CD4-positive, alpha-beta T cell (primary cell): ENCODE measurements at regions not wholly inside any gene's neighbourhood (a gene's known extent, or its start where the extent isn't known, plus 50 kb on each side); places are given as distances from the start of the nearest gene placed in this dataset.

Experiments used
- ATAC-seq: fragments of 200-7000 bp; cut with Tn5 transposase; one replicate; pipeline ENCODE4 v1.10.0; 2022; ENCODE audit warnings: mild to moderate bottlenecking; ENCODE audit not compliant: poor library complexity
- CTCF ChIA-PET: fragments of 350-600 bp; sonication (Branson Sonifier 250); formaldehyde crosslinking; loops from one replicate; lab custom pipeline; 2021; ENCODE audit warnings: antibody characterized with exemption, inconsistent platforms; lab: Charles Lee
- POLR2A ChIA-PET: fragments of 350-600 bp; sonication (Branson Sonifier 250); formaldehyde crosslinking; loops from one replicate; lab custom pipeline; 2021; ENCODE audit warnings: antibody characterized with exemption, inconsistent platforms; lab: Charles Lee
- DNase-seq, 14 experiments: peaks; one replicate each; pipeline ENCODE4 v3.0.0-alpha.2; 2013 to 2020; ENCODE audit warnings: mixed read lengths in 2 of 14
- H3K27ac ChIP-seq, 2 donors: one replicate each; pipeline versions ENCODE4 v1.5.1 to v1.7.0; 2013; ENCODE audit warnings: low read length in 2 of 2, low read depth in 1 of 2, mild to moderate bottlenecking in 1 of 2
- H3K27me3 ChIP-seq, 2 experiments: 1 replicate in 1 of 2; 2 replicates in 1 of 2; pipeline versions ENCODE4 v1.6.1 to v1.7.0; 2013; ENCODE audit warnings: low read length in 2 of 2, control low read depth in 1 of 2, mild to moderate bottlenecking in 1 of 2, moderate library complexity in 1 of 2; ENCODE audit not compliant: insufficient read depth in 2 of 2, control insufficient read depth in 1 of 2
- H3K36me3 ChIP-seq: one replicate; pipeline ENCODE4 v1.6.1; 2013; ENCODE audit warnings: low read length, control low read depth; ENCODE audit not compliant: insufficient read depth
- H3K4me1 ChIP-seq: one replicate; pipeline ENCODE4 v1.6.1; 2013; ENCODE audit warnings: low read length, control low read depth; ENCODE audit not compliant: insufficient read depth
- H3K4me3 ChIP-seq: one replicate; pipeline ENCODE4 v1.5.1; 2013; ENCODE audit warnings: mild to moderate bottlenecking, low read length, moderate library complexity
- H3K9me3 ChIP-seq, 2 experiments: 1 replicate in 1 of 2; 2 replicates in 1 of 2; pipeline versions ENCODE4 v1.6.1 to v1.7.0; 2013; ENCODE audit warnings: low read length in 2 of 2, mild to moderate bottlenecking in 2 of 2, control low read depth in 1 of 2, moderate library complexity in 1 of 2; ENCODE audit not compliant: control insufficient read depth in 1 of 2, insufficient read depth in 1 of 2
- H3K27ac Mint-ChIP-seq: one replicate; pipeline ENCODE4 v1.8.0; 2020; ENCODE audit warnings: mixed read lengths
- H3K27me3 Mint-ChIP-seq: one replicate; pipeline ENCODE4 v1.8.0; 2021; ENCODE audit warnings: mixed read lengths
- H3K36me3 Mint-ChIP-seq: one replicate; pipeline ENCODE4 v1.8.0; 2021; ENCODE audit warnings: low read depth, mixed read lengths
- H3K4me1 Mint-ChIP-seq: one replicate; pipeline ENCODE4 v1.8.0; 2021; ENCODE audit warnings: low read depth, mixed read lengths
- H3K4me3 Mint-ChIP-seq: one replicate; pipeline ENCODE4 v1.8.0; 2020; ENCODE audit warnings: mild to moderate bottlenecking, mixed read lengths
- H3K9me3 Mint-ChIP-seq: one replicate; pipeline ENCODE4 v1.8.0; 2020; ENCODE audit warnings: mixed read lengths
- intact Hi-C, 2 experiments: fragments of 100-400 bp; cut with DNase I in 1 of 2; cut with micrococcal nuclease in 1 of 2; formaldehyde crosslinking; loops; one replicate each; pipeline versions ENCODE4 v1.15.1 to v1.9.0; 2023 to 2025; cut with DNase I, micrococcal nuclease
- TF ChIP-seq, protein P1 (sequence below): fragments of 200-600 bp; IDR thresholded peaks from one replicate; pipeline ENCODE4 v1.8.0; 2022; ENCODE audit warnings: antibody characterized with exemption, mild to moderate bottlenecking

GRCh38 chr5:2656206-2656605, 95.3 kb downstream of the IRX2 start:
- Histone ChIP-seq H3K4me3 (no peak overlapping the region), H3K36me3 (no peaks in the 10 kb centered on the region), H3K27ac (no peak overlapping the region), H3K27me3 (no peaks in the 10 kb centered on the region), H3K4me1 (no peaks in the 10 kb centered on the region), H3K9me3 (peaks cover 0 to 25% of the 10 kb centered on the region in 2 experiments)
- Mint-ChIP-seq H3K4me3 (no peak overlapping the region), H3K9me3 (no peaks in the 10 kb centered on the region), H3K27me3 (peaks cover 11% of the 10 kb centered on the region), H3K4me1 (no peaks in the 10 kb centered on the region), H3K36me3 (no peaks in the 10 kb centered on the region), H3K27ac (no peak overlapping the region)
- TF ChIP-seq, protein P1, sequence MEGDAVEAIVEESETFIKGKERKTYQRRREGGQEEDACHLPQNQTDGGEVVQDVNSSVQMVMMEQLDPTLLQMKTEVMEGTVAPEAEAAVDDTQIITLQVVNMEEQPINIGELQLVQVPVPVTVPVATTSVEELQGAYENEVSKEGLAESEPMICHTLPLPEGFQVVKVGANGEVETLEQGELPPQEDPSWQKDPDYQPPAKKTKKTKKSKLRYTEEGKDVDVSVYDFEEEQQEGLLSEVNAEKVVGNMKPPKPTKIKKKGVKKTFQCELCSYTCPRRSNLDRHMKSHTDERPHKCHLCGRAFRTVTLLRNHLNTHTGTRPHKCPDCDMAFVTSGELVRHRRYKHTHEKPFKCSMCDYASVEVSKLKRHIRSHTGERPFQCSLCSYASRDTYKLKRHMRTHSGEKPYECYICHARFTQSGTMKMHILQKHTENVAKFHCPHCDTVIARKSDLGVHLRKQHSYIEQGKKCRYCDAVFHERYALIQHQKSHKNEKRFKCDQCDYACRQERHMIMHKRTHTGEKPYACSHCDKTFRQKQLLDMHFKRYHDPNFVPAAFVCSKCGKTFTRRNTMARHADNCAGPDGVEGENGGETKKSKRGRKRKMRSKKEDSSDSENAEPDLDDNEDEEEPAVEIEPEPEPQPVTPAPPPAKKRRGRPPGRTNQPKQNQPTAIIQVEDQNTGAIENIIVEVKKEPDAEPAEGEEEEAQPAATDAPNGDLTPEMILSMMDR, result no peak
- POLR2A ChIA-PET, result no interaction called here
- ATAC-seq (no peak), DNase-seq (no peak)
- intact Hi-C loops, result no loop called here
- CTCF ChIA-PET, result no interaction called here

- H3K4me3 Mint-ChIP-seq, result no peak overlapping the region
- Histone ChIP-seq H3K9me3 (peaks cover 0 to 23% of the 10 kb centered on the region in 2 experiments), H3K27ac (no peak overlapping the region), H3K36me3 (no peaks in the 10 kb centered on the region), H3K27me3 (no peaks in the 10 kb centered on the region), H3K4me1 (no peaks in the 10 kb centered on the region), H3K4me3 (no peak overlapping the region)
- TF ChIP-seq, protein P1, result no peak
- DNase-seq (no peak), ATAC-seq (no peak)
- intact Hi-C loops, result no loop called here
- H3K4me1 Mint-ChIP-seq, result no peaks in the 10 kb centered on the region
- no peaks in the 10 kb centered on the region for H3K9me3 Mint-ChIP-seq
- ChIA-PET CTCF (no interaction called here), POLR2A (no interaction called here)
- H3K27me3 Mint-ChIP-seq, result peaks cover 11% of the 10 kb centered on the region
- H3K36me3 Mint-ChIP-seq, result no peaks in the 10 kb centered on the region
- H3K27ac Mint-ChIP-seq, result no peak overlapping the region
Observed at GRCh38 chr5:2653991-2654390, 97.5 kb downstream of the IRX2 start.

- Histone ChIP-seq H3K4me1 (no peaks in the 10 kb centered on the region), H3K36me3 (no peaks in the 10 kb centered on the region), H3K4me3 (no peak overlapping the region), H3K27me3 (no peaks in the 10 kb centered on the region), H3K27ac (no peak overlapping the region), H3K9me3 (peaks cover 0 to 6% of the 10 kb centered on the region in 2 experiments)
- Mint-ChIP-seq H3K4me1 (no peaks in the 10 kb centered on the region), H3K27ac (no peak overlapping the region), H3K27me3 (peaks cover 6% of the 10 kb centered on the region), H3K4me3 (no peak overlapping the region), H3K36me3 (no peaks in the 10 kb centered on the region), H3K9me3 (peaks cover 2% of the 10 kb centered on the region)
- TF ChIP-seq, protein P1, result no peak
- CTCF ChIA-PET, result no interaction called here
- ATAC-seq, result no peak
- POLR2A ChIA-PET, result no interaction called here
- intact Hi-C loops, result no loop called here
- no peak for DNase-seq
Observed at GRCh38 chr5:2651116-2651515, 100.4 kb downstream of the IRX2 start.
